Bone marrow (tissue), 2 donors: ENCODE measurements at regions not wholly inside any gene's neighbourhood (a gene's known extent, or its start where the extent isn't known, plus 50 kb on each side); places are given as distances from the start of the nearest gene placed in this dataset.
"Not testable (repeated sequence)": the region's sequence is repeated elsewhere in the genome, so short reads cannot be mapped to it uniquely, and the experiment has no call there.

Experiments used
- DNase-seq, 2 donors: peaks; one replicate each; lab custom pipeline; 2025; lab: John Stamatoyannopoulos, UW

DNA sequence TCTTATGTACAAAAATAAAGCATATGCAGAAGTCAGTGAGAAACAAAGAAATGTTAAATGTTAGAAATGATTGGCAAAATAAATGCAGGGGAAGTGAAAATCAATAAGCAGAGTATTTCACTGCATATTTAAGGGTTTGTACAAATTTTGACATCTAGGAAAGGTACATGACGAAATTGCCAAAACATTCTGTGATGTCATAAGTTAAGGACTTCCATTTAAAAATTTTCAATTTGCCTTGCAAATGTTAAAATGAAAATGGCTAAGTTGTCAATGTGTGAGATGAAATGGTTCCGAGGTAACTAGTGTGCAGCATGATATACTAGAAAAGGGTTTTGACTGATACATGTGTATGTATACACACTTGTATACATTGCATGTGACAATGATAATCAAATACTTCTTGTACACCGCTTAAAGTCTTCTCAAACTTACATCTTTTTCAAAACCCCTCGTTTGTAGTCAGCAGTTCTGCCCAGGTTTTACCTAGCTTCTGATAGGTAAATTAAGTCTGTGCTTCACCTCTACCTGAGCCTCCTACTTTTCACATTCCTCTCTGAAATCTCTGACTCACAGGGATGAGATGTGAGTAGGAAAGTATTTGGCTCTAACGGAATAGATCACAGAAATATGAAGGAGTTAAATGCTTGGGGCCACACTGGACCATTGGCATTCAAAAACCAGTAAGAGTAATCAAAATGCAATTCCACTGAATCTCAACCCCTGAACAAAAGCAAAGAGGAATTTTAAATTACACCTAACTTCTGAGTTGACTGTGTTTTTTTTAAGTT, 442.4 kb upstream of the FOXG1 start:
- no peak for DNase-seq

DNA sequence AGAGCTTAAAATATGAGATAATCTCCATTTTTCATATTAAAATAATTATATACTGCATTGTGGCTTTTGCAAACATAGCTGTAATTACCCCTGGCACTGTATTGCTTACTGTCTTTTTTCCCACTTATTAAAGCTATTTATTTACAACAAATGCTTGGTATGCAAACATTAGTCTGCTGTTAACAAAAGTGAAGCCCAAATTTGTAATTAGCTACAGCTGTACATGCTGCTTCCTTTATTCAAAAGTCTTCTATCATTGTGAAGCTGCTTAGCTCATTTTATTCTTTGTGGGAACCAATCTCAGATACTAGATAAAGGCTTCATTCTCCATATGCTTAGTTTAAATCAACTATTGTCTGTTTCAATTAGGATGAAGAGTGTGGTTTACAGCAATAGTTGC, 425.8 kb upstream of the FOXG1 start:
- DNase-seq: no peak

DNA sequence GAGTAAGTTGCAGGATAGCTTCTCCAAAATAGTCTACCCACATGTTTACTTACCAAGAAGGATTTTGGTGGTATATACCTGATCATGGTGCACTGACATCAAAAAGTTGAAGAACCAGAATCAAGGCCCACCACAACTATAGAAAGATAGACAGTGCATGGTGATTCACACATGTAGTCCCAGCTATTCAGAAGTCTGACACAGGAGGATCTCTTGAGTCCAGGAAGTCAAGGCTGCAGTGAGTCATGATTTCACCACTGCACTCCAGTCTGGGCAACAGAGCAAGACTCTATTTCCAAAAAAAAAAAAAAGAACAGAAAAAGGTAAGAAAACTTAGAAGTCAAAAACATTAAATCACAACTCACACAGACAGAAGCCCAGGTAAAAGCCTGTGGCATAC, 422.2 kb upstream of the FOXG1 start:
- no peak for DNase-seq

DNA sequence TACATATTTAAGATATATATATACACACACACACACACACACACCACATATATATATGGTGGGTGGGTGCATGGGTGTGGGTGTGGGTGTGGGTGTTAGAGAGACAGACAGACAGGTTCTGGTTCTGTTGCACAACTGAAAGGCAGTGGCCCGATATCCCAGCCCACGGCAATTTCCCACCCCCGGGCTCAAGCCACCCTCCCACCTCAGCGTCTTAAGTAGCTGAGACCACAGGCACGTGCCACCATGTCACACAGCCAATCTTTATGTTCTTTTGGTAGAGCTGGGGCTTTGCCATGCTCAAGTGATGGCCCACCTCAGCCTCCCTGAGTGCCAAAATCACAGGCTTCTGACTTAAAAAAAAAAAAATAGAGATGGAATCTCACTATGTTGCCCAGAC, 417.8 kb upstream of the FOXG1 start:
- DNase-seq: no peak

DNA sequence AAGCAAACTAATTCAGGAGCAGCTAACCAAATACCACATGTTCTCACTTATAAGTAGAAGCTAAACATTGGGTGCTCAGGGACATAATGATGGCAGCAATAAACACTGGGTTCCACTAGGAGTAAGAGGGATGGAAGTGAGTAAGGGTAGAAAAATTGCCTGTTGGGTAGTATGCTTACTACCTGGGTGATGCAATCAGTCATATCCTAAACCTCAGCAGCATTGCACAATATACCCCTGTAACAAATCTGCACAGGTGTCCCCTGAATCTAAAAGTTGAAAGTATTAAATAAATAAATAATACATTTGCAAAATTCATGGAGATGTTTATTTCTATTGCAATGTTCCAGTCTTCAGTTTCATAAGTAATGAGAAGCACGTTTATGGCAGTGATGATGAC, 409.8 kb upstream of the FOXG1 start:
- no peak for DNase-seq

DNA sequence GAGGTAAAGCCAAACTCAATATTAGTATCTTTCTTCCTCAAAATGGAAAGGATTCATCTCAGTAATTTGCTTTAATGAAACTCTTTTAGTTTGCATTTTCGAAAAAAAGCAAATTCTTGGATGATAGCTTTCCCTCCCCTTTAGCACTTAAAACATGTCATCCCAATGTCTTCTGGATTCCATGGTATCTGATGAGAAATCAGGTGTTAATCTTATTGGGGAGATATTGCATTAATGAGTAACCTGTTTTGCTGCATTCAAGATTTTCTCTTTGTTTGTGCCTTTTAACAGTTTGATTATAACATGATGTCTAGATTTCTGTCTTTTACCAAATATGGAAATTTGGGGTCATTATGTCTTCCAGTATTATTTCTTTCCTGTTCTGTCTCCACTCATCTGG, 405.1 kb upstream of the FOXG1 start:
- no peak for DNase-seq

DNA sequence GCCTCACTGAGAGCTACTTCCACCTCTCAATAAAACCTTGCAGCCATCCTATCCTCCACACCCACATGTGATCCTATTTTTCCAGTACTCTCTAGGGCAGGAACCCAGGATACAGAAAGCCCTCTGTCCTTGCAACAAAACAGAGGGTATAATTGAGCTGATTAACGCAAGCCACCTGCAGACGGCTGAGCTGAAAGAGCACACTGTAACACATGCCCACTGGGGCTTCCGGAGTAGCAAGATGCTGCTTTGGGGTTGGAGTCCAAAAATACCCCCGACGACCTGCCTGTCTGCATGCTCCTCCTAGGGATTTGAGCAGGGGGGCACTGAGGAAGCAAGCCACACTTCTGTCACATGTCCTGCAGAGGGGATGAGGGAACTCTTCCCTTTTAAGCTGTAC, 401.1 kb upstream of the FOXG1 start:
- DNase-seq: no peak

DNA sequence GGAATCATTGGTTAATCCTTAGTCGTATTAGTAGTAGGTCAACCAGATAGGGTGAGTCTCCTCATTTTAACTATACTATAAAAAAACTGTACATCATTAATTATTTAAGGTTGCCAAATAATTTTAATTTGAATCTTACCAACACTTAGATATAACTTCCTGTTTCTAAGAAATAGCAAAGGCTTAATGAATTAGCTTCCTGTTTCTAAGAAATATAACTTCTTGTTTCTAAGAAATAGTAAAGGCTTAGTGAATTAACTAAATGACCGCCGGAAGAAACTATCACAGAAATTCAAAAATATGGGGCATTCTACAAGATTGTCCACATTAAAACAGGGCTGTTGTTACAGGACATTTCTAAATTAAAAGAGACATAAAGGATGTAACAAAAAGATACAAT, 392.9 kb upstream of the FOXG1 start:
- DNase-seq: no peak

DNA sequence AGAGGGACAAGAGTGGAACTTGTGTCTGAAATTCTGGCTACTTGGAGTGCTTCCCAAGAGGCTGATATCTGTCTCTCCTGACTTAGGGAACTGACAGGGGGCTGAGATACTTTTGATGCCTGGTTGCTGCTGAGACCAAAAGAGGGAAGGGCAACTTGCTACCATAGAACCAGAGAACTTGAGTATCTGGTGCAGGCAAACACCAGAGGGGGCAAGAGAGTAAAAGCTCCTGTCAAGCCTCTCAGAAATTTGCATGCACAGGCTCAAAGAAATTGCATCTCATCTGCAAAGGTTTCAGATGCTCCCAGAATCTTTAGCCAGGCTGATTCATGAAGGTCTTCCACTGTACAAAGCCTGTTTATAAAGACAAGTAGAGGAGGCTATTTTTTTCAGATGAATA, 391.3 kb upstream of the FOXG1 start:
- DNase-seq: no peak

DNA sequence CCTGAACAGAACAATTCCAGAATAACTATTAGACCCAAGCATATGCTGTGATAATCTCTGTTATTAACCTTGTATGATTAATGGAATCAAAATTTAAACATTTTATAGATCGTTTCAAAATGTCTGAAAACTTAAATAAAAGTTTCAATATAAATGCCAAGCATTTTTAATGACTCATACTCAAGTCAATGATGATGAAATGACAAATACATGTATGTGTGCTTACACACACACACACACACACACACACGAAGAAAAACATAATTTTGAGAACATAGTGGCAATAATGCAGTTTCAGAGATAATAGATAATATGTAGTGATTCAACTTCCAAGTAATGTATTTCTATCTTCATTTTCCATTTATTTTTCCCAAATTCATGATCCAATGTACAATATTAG, 384.9 kb upstream of the FOXG1 start:
- DNase-seq: no peak

DNA sequence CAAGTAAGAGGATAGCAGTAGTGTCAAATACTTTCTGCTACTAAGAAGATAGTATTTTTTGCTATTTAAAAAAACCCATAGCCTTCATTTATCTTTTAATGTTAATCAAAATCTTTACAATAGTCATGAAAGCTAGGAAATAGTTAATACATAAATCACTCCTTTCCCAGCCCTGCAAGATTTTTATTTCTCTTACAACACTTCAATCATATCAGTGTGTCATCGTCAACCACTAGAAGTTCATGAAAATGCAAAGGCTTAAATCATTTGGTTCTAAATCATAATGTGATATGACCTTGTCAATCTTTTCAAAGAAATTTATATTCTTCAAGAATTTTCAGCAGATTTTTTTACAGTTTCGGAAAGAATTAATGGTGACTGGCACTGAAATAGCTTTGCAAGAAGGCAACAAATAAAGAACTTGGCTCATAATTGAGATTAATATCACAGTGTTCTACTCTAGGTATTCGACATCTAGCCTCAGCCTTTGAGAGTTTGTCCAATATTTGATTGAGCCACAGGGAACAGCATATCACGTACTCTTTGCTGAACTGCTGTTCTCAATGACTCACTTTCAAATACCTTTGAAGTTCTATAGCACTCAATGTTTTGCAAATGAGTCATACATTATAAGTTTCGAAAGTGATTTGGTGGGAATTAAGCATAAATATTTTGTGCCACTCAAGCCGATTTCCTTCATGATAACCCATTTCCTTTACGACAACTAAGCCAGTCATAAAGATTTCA, 384.0 kb upstream of the FOXG1 start:
- DNase-seq: no peak

DNA sequence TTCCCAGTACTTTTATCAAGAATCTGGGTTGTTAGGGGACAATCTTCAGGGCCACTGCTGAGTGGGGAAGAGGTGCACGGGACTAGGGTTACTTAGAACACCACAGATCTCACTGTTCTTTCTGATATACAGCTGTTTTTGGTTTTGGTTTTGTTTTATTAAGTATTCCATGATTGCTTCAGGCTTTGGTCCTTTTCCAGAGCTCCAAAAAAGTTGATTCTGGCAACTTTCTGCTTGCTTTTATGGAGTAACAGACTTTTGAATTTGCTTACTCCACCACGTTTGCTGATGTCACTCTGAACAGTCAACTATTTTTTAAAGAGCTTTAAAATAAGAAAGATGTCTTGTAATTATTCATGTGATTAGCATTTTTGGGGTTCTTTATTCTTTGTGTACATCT, 368.1 kb upstream of the FOXG1 start:
- DNase-seq: no peak

DNA sequence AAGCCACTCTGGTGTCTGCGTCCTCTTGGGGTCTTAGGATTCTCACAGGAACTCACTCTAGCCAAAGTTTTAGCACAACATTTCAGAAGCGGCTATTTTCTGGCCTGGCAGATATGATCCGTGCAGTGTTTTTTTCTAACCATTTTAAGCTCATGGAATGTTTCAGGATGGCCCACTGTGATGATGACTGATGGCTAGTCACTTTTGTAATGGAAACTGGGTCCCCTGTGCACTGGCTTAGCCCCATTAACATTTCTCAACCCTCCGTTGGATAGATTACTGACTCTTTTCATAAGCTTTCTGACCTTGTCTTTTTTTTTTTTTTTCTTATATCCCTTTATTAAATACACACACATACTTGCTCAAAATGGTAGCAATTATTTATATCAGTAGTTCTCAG, 364.9 kb upstream of the FOXG1 start:
- not testable (repeated sequence) for DNase-seq

DNA sequence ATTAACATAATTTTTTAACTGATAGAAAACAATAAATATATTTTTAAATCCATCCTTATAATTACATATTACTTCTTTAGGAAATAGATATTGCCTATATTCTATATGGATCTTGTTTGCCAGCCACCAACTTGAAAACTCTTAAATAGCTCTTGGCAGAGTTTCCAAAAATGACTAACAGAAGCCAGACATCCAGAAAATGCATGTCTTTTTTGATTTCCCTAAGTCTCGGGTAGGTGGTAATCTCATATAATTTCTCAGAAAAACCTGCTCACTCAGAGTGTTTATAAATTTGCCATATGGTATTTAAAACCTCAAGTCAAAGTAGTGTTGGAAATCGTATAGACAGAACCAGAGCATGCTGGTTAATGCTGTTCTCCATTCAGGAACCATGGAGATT, 360.4 kb upstream of the FOXG1 start:
- DNase-seq: no peak

DNA sequence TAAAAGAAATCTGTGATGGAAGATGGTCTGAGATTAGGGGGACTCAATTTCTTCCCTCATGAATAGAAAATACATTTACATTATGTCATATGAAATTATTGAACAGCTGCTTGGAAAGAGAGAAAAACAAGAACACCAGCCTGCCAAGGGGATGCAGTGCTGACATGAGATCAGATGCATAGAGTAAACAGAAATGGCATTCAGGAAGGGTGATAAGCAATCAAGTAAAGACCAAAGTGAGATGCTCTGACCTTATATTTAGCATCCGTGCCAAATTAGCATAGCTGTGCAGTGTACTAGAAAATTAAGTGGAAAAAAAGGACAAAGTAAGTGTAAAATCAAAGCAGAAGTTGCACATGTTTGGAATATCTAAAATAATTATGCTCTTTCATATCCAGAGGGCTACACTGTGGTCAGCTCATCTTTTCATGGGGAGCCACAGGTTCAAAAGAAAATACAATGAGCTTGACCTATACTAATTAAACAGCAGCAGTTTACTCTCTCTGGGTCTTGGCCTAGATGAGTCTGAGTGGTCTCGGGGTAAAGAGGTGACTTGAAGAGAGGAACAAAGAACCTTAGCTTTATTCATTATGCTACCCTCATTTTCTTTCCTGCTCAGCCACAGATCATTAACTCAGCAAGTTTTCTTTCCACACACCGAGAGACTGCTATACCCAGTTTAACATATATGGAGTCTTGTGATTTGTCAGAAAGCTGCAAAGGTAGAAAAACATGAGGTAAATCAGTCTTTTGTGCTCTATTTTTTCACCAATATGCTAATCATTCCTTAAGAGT, 359.4 kb upstream of the FOXG1 start:
- no peak for DNase-seq

DNA sequence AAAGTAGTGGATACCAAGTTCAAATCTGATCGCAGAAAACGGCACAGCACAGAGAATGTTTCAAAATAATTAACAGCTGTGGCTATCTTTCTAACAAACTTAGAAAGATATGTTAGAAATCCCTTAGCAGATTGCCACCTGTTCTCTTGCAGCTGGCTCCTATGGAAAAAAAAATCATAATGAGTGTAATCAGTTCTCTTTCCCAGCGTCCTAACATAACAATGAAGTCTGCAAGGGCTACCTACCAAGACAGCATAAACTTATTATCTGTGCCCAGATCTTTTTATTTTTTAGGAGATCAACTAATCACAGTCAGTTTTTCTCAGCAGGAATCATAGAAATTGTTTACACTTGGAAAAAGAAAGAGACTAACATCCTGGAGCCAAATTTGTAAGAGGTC, 358.6 kb upstream of the FOXG1 start:
- no peak for DNase-seq

DNA sequence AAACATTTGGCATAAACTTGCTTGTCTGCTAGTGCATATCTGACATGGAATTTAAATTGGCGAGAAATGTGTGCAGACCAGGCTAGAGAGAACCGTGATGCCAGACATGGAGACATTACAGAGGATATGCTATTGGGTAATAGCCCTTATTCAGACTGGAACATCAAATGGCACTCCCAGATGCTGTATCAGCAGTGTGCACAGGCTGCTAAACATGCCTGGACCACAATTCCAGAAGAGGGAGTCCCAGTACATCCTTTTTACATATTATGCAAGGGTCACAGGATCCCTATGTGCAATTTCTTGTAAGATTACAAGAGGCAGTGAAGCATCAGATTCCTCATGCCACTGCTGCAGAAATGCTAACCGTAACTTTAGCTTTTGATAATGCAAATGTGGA, 354.5 kb upstream of the FOXG1 start:
- DNase-seq: no peak

DNA sequence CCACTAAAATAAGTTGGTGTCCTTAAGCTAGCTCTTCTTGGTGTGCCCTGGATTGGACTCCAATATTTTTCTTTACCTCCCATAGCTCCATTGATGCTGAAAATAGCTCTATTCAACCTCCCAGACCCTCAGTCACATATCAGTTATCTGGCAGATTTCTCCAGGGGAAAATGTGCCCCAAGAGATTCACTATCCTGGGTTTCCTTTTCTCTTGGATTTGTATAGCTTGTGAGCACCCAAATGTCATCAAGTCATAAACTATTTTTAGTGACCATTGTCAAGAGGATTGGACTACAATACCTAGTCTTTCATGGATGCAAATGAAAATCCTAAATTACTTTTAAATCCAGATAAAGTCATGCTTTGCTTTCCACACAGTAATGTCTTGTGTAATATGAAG, 339.6 kb upstream of the FOXG1 start:
- DNase-seq: no peak

DNA sequence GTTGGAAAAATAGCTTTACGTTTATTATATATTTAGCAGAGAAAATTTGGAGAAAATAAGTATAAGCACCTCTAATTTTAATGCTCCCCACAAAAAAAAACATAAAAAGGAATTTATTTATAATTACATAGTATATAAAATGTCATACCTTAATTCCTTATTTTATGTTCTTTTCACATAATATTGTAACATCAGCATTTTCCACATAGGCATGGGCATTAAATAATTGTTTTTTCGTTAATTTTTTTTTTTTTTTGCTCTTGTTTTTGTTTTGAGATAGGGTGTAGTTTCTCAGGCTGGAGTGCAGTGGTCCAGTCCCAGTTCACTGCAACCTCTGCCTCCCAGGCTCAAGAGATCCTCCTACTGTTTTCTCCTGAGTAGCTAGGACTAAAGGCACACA, 329.8 kb upstream of the FOXG1 start:
- DNase-seq: no peak

DNA sequence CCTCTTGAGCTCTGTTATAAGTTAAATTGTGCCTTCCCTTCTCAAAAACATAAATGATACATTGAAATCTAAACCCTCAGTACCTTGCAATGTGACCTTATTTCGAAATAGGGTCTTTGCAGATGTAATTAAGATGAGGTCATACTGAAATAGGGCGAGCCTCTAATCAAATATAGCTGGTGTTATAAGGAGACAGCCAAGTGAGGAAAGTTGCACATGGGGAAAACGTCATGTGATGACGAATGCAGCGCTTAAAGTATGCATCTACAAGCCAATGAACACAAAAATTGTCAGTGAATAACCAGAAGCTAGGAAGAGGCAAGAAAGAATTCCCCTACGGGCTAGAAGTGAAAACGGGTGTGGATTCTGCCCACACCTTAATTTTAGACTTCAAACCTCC, 305.2 kb upstream of the FOXG1 start:
- DNase-seq: no peak

DNA sequence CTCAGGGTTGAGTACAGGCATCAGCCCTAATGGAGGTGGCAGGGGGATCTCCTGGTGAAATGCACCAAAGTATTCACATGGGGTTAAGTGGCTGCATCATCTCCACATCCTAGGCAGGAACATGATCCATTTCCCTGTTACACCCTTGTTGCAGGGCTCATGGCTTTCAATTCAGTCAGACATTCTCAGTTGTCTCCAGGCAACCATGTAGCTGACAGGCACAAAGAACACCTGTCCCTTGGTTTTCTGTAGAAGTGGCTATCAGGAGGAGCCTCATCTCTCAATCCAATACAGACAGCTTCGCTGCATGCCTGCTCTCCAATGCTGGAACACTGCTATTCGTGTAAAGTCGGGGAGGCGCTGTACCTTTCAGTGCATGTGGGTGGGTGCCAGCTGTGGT, 299.0 kb upstream of the FOXG1 start:
- no peak for DNase-seq

DNA sequence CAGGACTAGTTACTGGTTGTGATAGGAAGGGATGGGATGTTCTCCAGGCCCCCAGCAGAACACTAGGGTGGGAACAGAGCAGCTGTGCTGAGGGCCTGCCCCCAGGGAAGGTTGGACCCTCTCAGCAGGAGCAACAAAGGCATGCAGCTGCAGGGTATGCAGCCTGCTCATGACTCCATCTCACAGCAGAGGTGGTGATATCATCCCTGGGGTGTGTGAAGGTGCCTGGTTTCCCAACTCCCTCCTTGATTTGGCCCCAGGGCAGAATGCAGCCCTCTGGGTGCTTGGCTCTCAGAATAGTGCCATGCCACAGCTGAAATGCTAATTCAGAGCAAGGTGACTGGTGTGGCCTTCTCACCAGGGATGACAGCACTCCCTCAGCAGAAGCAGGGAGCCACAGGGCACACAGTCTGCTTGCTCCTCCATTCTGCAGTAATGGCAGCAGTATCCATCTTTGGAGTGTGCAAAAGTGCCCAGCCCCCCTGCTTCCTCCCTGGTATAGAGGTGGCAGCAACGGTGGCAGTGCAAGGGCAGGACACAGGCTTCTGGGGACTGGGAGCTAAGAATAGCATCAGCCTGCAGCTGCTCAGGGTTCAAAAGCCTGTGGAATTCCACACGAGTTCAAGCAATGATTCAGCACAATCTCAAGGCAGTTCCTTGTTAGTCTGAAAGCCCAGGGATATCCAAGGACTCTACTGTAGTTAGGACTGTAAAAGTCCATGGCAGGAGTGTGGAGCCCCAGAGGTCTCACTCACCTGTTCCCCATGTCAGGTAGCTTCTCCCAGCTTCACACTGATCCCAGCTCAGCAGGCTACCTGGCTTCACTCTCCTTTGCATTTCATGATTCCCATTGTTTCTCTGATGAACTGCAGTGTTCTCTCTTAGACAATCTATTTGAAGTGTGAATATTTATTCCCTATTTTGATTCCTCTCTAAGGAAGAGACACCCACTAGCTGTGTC, 298.1 kb upstream of the FOXG1 start:
- DNase-seq: no peak
